Body of pancreas (tissue), 4 donors: ENCODE measurements at regions not wholly inside any gene's neighbourhood (a gene's known extent, or its start where the extent isn't known, plus 50 kb on each side); places are given as distances from the start of the nearest gene placed in this dataset.
"Not testable (repeated sequence)": the region's sequence is repeated elsewhere in the genome, so short reads cannot be mapped to it uniquely, and the experiment has no call there.

Source experiments
- ATAC-seq: fragments of 150-250 bp; one replicate; pipeline ENCODE4 v1.9.1; 2016
- DNase-seq, 4 donors: peaks; one replicate each; pipeline ENCODE4 v3.0.0-alpha.2; 2019
- H3K27ac ChIP-seq, 4 donors: fragments of 200-600 bp; sonication (generic); 1 replicate in 3 of 4; 2 replicates in 1 of 4; pipeline versions ENCODE4 v1.5.1 to v1.6.1; 2016 to 2019; ENCODE audit warnings: mild to moderate bottlenecking in 1 of 4, mixed read lengths in 1 of 4, moderate library complexity in 1 of 4
- H3K27me3 ChIP-seq, 2 donors: fragments of 200-600 bp; sonication (generic); one replicate each; pipeline ENCODE4 v1.6.0; 2016; ENCODE audit warnings: mild to moderate bottlenecking in 1 of 2
- H3K36me3 ChIP-seq, 2 donors: fragments of 200-600 bp; sonication (generic); replicated peaks in 1 of 2; 2 replicates each; pipeline ENCODE4 v1.5.1; 2016; ENCODE audit warnings: low read depth in 2 of 2; ENCODE audit not compliant: insufficient read depth in 1 of 2
- H3K4me1 ChIP-seq: fragments of 200-600 bp; sonication (generic); one replicate; pipeline ENCODE4 v1.6.0; 2016
- H3K4me3 ChIP-seq, 2 donors: fragments of 200-600 bp; sonication (generic); 1 replicate in 1 of 2; 2 replicates in 1 of 2; pipeline ENCODE4 v1.5.1; 2016 to 2019
- H3K9me3 ChIP-seq, 3 donors: fragments of 200-600 bp; sonication (generic); 1 replicate in 2 of 3; 2 replicates in 1 of 3; pipeline ENCODE4 v1.5.1; 2016
- POLR2A ChIP-seq, 3 donors: fragments of 450-650 bp; IDR thresholded peaks; one replicate each; pipeline ENCODE4 v1.6.1; 2016; ENCODE audit warnings: antibody characterized with exemption in 3 of 3, mild to moderate bottlenecking in 2 of 3
- WGBS, 2 donors: methylation state at CpG; one replicate each; pipeline ENCODE4 v1.1.5; 2017; 5-methylcytosine and 5-hydroxymethylcytosine counted together
- intact Hi-C: fragments of 100-400 bp; cut with DNase I; formaldehyde crosslinking; loops from one replicate; pipeline ENCODE4 v1.15.1; 2023
- TF ChIP-seq, protein P1 (sequence below), 7 experiments: fragments of 450-650 bp in 4 of 7; fragments of 200-600 bp in 3 of 7; sonication (generic) in 3 of 7; IDR thresholded peaks; one replicate each; pipeline ENCODE4 v1.5.1; 2016 to 2019; ENCODE audit warnings: antibody characterized with exemption in 7 of 7

DNA sequence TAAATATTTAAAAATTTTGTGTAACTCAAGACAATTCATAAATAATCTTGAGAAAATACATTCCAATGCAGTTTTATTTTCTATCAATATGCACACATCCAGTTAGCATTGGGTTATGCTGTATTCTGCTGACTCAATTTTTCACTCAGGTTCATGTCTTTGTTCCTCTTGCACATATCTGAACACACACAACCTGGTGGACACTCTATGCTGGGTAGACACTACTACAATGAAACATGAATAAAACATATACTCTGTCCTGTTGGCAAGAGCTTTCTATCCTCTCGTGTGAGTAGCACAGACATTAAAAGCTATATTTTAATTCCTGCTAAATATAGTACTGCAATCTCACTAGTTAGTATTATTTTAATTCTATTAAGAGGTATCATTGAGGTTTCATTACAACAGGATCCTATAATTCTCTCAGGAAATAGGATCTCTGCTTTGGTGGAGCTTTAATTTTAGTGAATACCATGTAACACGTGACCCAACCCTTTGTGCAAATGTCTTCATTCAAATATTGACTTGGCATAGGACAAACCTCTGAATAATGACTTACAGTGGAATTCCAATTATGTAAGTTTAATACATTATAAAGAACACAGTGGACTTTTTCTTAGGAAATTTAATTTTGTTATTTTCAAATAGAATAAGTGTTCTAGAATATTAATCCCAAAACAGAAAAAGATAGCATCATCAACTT lies 342.3 kb upstream of the TMEFF2 start:
- DNase-seq (no peak), ATAC-seq (no peak)
- Histone ChIP-seq H3K27ac (no peak overlapping the region), H3K9me3 (no peaks in the 10 kb centered on the region), H3K4me1 (no peaks in the 10 kb centered on the region), H3K36me3 (no peaks in the 10 kb centered on the region), H3K27me3 (no peaks in the 10 kb centered on the region), H3K4me3 (no peak overlapping the region)
- 26 to 54% methylated on average over 2 of the region's 2 CpGs for WGBS, 2 donors
- intact Hi-C loops = no loop called here
- TF ChIP-seq POLR2A (IDR thresholded peaks at IDR 0.05) = no peak
- TF ChIP-seq, protein P1, sequence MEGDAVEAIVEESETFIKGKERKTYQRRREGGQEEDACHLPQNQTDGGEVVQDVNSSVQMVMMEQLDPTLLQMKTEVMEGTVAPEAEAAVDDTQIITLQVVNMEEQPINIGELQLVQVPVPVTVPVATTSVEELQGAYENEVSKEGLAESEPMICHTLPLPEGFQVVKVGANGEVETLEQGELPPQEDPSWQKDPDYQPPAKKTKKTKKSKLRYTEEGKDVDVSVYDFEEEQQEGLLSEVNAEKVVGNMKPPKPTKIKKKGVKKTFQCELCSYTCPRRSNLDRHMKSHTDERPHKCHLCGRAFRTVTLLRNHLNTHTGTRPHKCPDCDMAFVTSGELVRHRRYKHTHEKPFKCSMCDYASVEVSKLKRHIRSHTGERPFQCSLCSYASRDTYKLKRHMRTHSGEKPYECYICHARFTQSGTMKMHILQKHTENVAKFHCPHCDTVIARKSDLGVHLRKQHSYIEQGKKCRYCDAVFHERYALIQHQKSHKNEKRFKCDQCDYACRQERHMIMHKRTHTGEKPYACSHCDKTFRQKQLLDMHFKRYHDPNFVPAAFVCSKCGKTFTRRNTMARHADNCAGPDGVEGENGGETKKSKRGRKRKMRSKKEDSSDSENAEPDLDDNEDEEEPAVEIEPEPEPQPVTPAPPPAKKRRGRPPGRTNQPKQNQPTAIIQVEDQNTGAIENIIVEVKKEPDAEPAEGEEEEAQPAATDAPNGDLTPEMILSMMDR (IDR thresholded peaks at IDR 0.05) = no peak

DNA sequence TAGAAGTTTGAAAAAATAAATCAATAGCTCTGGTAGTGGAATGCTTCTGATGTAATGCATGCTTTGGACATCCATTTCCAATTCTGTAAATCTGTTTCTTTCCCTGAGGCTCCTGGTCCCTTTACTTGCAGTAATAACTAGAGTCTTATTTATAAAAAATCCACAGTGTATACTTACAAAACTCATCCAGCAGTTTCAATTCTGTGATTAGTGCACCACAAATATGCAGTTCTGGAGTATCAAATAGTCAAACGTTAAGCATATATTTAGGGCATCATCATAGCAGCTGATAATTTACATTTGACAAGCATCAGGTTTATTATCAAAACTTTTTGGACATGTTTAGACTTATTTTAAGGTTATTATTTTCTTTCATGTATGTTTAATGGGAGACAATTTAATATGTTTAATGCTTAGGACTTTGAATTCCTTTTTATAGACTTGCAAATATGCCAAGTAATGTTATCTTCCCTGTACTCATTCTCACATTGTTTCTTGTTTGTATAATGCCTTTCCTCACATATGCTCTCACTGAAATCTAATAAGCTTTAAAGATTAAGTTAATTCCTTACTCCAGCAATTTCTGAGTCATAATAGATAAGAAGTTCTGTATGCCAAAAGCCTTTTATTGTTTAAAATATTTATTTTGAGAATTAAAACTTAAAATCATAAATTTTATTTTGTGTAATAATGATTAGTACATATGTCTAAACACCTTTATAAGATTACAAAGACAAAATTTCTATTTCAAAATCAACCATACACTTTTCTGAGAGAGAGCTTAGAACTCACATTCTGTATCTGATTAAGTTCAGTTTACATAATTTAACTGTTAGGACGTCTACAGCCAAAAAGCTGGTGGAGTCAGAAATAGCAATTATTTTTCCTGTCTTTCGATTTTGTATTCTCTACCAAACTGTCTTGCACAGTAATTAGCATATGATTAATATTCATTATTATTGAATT lies 341.5 kb upstream of the TMEFF2 start:
- 31 to 36% methylated on average over 3 of the region's 3 CpGs for WGBS, 2 donors
- DNase-seq = no peak
- Histone ChIP-seq H3K36me3 (no peaks in the 10 kb centered on the region), H3K4me3 (no peak overlapping the region), H3K9me3 (no peaks in the 10 kb centered on the region), H3K27ac (no peak overlapping the region), H3K4me1 (no peaks in the 10 kb centered on the region), H3K27me3 (no peaks in the 10 kb centered on the region)
- ATAC-seq = no peak
- intact Hi-C loops = no loop called here
- TF ChIP-seq POLR2A (IDR thresholded peaks at IDR 0.05) = no peak
- TF ChIP-seq, protein P1 (IDR thresholded peaks at IDR 0.05) = no peak

DNA sequence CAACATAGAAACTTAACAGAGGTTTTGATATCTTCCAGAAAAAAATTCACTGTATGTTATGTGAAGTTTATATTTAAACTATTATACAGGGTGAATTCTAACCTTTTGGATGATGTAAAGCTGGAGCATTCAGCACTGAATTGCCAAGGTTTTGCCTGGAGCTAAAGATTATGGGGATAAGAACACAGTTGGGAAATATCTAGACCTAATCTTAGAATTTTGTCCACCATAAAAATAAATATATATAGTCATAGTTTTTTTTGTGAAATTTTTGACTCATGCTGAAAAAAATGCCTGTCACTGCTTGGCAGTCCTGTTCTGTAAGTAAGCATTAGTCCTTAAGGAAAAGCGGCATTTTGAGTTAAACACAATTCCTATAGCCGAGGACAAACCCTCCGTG lies 339.3 kb upstream of the TMEFF2 start:
- DNase-seq (no peak), ATAC-seq (no peak)
- H3K9me3 ChIP-seq = no peaks in the 10 kb centered on the region
- no peak for TF ChIP-seq POLR2A (IDR thresholded peaks at IDR 0.05)
- TF ChIP-seq, protein P1 (IDR thresholded peaks at IDR 0.05) = no peak
- no peak overlapping the region for H3K27ac ChIP-seq
- no peaks in the 10 kb centered on the region for H3K4me1 ChIP-seq
- H3K36me3 ChIP-seq = no peaks in the 10 kb centered on the region
- H3K27me3 ChIP-seq = no peaks in the 10 kb centered on the region
- 81 to 84% methylated on average over 3 of the region's 3 CpGs for WGBS, 2 donors
- intact Hi-C loops = no loop called here
- H3K4me3 ChIP-seq = no peak overlapping the region

DNA sequence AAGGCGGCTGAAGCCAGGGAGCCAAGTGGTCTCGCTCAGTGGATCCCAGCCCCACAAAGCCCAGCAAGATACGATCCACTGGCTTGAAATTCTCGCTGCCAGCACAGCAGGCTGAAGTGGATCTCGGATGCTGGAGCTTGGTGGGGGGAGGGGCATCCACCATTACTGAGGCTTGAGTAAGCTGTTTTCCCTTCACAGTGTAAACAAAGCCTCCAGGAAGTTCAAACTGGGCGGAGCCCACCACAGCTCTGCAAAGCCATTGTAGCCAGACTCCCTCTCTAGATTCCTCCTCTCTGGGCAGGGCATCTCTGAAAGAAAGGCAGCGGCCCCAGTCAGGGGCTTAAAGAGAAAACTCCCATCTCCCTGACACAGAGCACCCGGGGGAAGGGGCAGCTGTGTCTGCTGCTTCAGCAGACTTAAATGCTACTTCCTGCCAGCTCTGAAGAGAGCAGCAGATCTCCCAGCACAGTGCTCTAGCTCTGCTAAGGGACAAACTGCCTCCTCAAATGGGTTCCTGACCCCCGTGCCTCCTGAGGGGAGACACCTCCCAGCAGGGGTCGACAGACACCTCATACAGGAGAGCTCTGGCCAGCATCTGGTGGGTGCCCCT lies 330.0 kb upstream of the TMEFF2 start:
- H3K4me1 ChIP-seq, DNase-seq, H3K27me3 ChIP-seq, H3K9me3 ChIP-seq, H3K36me3 ChIP-seq, ATAC-seq, H3K4me3 ChIP-seq, H3K27ac ChIP-seq, intact Hi-C loops: not testable (repeated sequence)
- 74 to 75% methylated on average over 5 to 10 of the region's 10 CpGs for WGBS, 2 donors

DNA sequence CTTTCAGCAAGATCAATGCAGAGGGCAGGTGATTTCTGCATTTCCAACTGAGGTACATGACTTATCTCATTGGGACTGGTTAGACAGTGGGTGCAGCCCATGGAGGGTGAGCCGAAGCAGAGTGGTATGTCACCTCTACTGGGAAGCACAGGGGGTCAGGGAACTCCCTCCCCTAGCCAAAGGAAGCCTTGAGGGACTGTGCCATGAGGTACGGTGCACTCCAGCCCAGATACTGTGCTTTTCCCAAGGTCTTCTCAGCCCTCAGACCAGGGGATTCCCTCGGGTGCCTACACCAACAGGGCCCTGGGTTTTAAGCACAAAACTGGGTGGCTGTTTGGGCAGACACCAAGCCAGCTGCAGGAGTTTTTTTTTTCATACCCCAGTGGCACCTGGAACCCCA lies 329.5 kb upstream of the TMEFF2 start:
- ATAC-seq, H3K36me3 ChIP-seq, H3K27me3 ChIP-seq, intact Hi-C loops, H3K4me1 ChIP-seq, DNase-seq, H3K4me3 ChIP-seq, H3K27ac ChIP-seq, H3K9me3 ChIP-seq: not testable (repeated sequence)
- WGBS, 2 donors = 50 to 65% methylated on average over 2 to 3 of the region's 3 CpGs
